H9 (cell line): ENCODE measurements at regions not wholly inside any gene's neighbourhood (a gene's known extent, or its start where the extent isn't known, plus 50 kb on each side); places are given as distances from the start of the nearest gene placed in this dataset.

ENCODE experiments used
- DNase-seq: peaks from one replicate; pipeline ENCODE4 v3.0.0-alpha.2; 2017
- H2AFZ ChIP-seq: one replicate; pipeline ENCODE4 v1.6.1; 2013; ENCODE audit warnings: mild to moderate bottlenecking, low read length, control low read depth, moderate library complexity
- H2AK5ac ChIP-seq: 2 replicates; pipeline ENCODE4 v1.6.1; 2013; ENCODE audit warnings: low read length, control low read depth, mixed read lengths; ENCODE audit not compliant: insufficient read length
- H2BK120ac ChIP-seq: one replicate; pipeline ENCODE4 v1.6.1; 2013; ENCODE audit warnings: low read depth, mild to moderate bottlenecking, low read length, control low read depth, inconsistent platforms; ENCODE audit not compliant: poor library complexity, severe bottlenecking
- H2BK12ac ChIP-seq: 2 replicates; pipeline ENCODE4 v1.6.1; 2013; ENCODE audit warnings: low read length, control low read depth, mixed read lengths, low read depth; ENCODE audit not compliant: insufficient read length
- H2BK15ac ChIP-seq: 2 replicates; pipeline ENCODE4 v1.6.1; 2013; ENCODE audit warnings: low read depth, low read length, control low read depth
- H2BK20ac ChIP-seq: one replicate; pipeline ENCODE4 v1.6.1; 2013; ENCODE audit warnings: low read depth, mild to moderate bottlenecking, low read length, control low read depth, inconsistent platforms; ENCODE audit not compliant: poor library complexity, severe bottlenecking
- H2BK5ac ChIP-seq: 2 replicates; pipeline ENCODE4 v1.6.1; 2013; ENCODE audit warnings: low read length, control low read depth, mixed read lengths; ENCODE audit not compliant: insufficient read length
- H3K14ac ChIP-seq: 2 replicates; pipeline ENCODE4 v1.6.1; 2013; ENCODE audit warnings: low read length, control low read depth; ENCODE audit not compliant: insufficient read depth
- H3K18ac ChIP-seq: 2 replicates; pipeline ENCODE4 v1.6.1; 2013; ENCODE audit warnings: low read depth, mild to moderate bottlenecking, mixed read lengths, low read length, control low read depth; ENCODE audit not compliant: insufficient read length
- H3K23ac ChIP-seq: 2 replicates; pipeline ENCODE4 v1.6.1; 2013; ENCODE audit warnings: low read length, control low read depth, mixed read lengths, low read depth; ENCODE audit not compliant: insufficient read length
- H3K23me2 ChIP-seq: 2 replicates; pipeline ENCODE4 v1.6.1; 2013; ENCODE audit warnings: low read depth, mild to moderate bottlenecking, mixed read lengths, low read length, control low read depth; ENCODE audit not compliant: insufficient read length, poor library complexity, severe bottlenecking
- H3K27ac ChIP-seq: 2 replicates; pipeline ENCODE4 v1.5.1; 2013; ENCODE audit warnings: low read length, control low read depth, mixed read lengths, low read depth; ENCODE audit not compliant: insufficient read length
- H3K27me3 ChIP-seq: 2 replicates; pipeline ENCODE4 v1.6.1; 2013; ENCODE audit warnings: low read length, control low read depth, inconsistent platforms; ENCODE audit not compliant: insufficient read depth
- H3K4ac ChIP-seq: 2 replicates; pipeline ENCODE4 v1.6.1; 2013; ENCODE audit warnings: low read depth, mild to moderate bottlenecking, control low read depth, inconsistent platforms, low read length, moderate library complexity
- H3K4me1 ChIP-seq: 2 replicates; pipeline ENCODE4 v1.6.1; 2013; ENCODE audit warnings: low read length, control low read depth, inconsistent platforms; ENCODE audit not compliant: insufficient read depth
- H3K4me2 ChIP-seq: 2 replicates; pipeline ENCODE4 v1.6.1; 2013; ENCODE audit warnings: low read length, control low read depth, mixed read lengths; ENCODE audit not compliant: insufficient read length, insufficient read depth
- H3K56ac ChIP-seq: 2 replicates; pipeline ENCODE4 v1.6.1; 2013; ENCODE audit warnings: low read depth, mild to moderate bottlenecking, mixed read lengths, low read length, control low read depth; ENCODE audit not compliant: insufficient read length
- H3K79me1 ChIP-seq: 2 replicates; pipeline ENCODE4 v1.6.1; 2013; ENCODE audit warnings: low read depth, mild to moderate bottlenecking, moderate library complexity, low read length, control low read depth, inconsistent platforms; ENCODE audit not compliant: insufficient read depth, poor library complexity, severe bottlenecking
- H3K79me2 ChIP-seq: 2 replicates; pipeline ENCODE4 v1.6.1; 2013; ENCODE audit warnings: low read length, control low read depth, inconsistent platforms; ENCODE audit not compliant: insufficient read depth
- H3K9ac ChIP-seq: 2 replicates; pipeline ENCODE4 v1.6.1; 2013; ENCODE audit warnings: low read length, control low read depth, mixed read lengths; ENCODE audit not compliant: insufficient read length; ENCODE audit errors: extremely low read depth
- H3K9me3 ChIP-seq: one replicate; pipeline ENCODE4 v1.6.1; 2013; ENCODE audit warnings: low read depth, low read length, inconsistent platforms; ENCODE audit not compliant: control insufficient read depth
- H3T11ph ChIP-seq: one replicate; pipeline ENCODE4 v1.6.1; 2013; ENCODE audit warnings: mild to moderate bottlenecking, low read length, control low read depth, inconsistent platforms
- H4K20me1 ChIP-seq: one replicate; pipeline ENCODE4 v1.6.1; 2013; ENCODE audit not compliant: control insufficient read depth, insufficient read length, insufficient read depth
- H4K5ac ChIP-seq: 2 replicates; pipeline ENCODE4 v1.6.1; 2013; ENCODE audit warnings: low read depth, mild to moderate bottlenecking, mixed read lengths, low read length, control low read depth; ENCODE audit not compliant: insufficient read length
- H4K8ac ChIP-seq: replicated peaks from 2 replicates; pipeline ENCODE4 v1.6.1; 2013; ENCODE audit warnings: low read length, control low read depth, mixed read lengths, low read depth; ENCODE audit not compliant: insufficient read length
- H4K91ac ChIP-seq: 2 replicates; pipeline ENCODE4 v1.6.1; 2013; ENCODE audit warnings: low read depth, mild to moderate bottlenecking, moderate library complexity, mixed read lengths, low read length, control low read depth; ENCODE audit not compliant: insufficient read length
- H3K27ac Mint-ChIP-seq, 3 experiments: 2 replicates in 2 of 3; 3 replicates in 1 of 3; pipeline ENCODE4 v1.8.0; 2020 to 2021; ENCODE audit warnings: mixed read lengths in 3 of 3, mild to moderate bottlenecking in 1 of 3, moderate library complexity in 1 of 3
- H3K27me3 Mint-ChIP-seq: 2 replicates; pipeline ENCODE4 v1.8.0; 2021; ENCODE audit warnings: low read depth, mild to moderate bottlenecking, moderate library complexity, mixed read lengths
- H3K36me3 Mint-ChIP-seq, 3 experiments: 2 replicates in 2 of 3; 3 replicates in 1 of 3; pipeline ENCODE4 v1.8.0; 2020 to 2021; ENCODE audit warnings: low read depth in 3 of 3, mixed read lengths in 3 of 3; ENCODE audit not compliant: insufficient read depth in 1 of 3
- H3K4me1 Mint-ChIP-seq, 2 experiments: 2 replicates each; pipeline ENCODE4 v1.8.0; 2020; ENCODE audit warnings: mixed read lengths in 2 of 2
- H3K4me3 Mint-ChIP-seq, 2 experiments: 2 replicates in 1 of 2; 3 replicates in 1 of 2; pipeline ENCODE4 v1.8.0; 2020 to 2021; ENCODE audit warnings: mild to moderate bottlenecking in 2 of 2, mixed read lengths in 2 of 2, moderate library complexity in 1 of 2
- H3K9me3 Mint-ChIP-seq, 2 experiments: 2 replicates in 1 of 2; 3 replicates in 1 of 2; pipeline ENCODE4 v1.8.0; 2020; ENCODE audit warnings: mild to moderate bottlenecking in 2 of 2, mixed read lengths in 2 of 2, moderate library complexity in 1 of 2
- CTCF ChIP-seq: fragments of 200-600 bp; sonication (generic); conservative IDR thresholded peaks from 3 replicates; pipeline ENCODE4 v1.8.0; 2021; ENCODE audit warnings: antibody characterized with exemption, mild to moderate bottlenecking
- WGBS: extraction: QIAGEN DNeasy Blood & Tissue Kit; methylation state at CpG from one replicate; pipeline ENCODE4 v1.1.7; 2013; ENCODE audit warnings: missing lambda C conversion rate, low lambda C conversion rate, mixed read lengths; ENCODE audit not compliant: insufficient read length; ENCODE audit errors: extremely low coverage; 5-methylcytosine and 5-hydroxymethylcytosine counted together

- Histone ChIP-seq H3K56ac (no peak overlapping the region), H2BK20ac (no peak overlapping the region), H3K18ac (no peak overlapping the region), H3K23me2 (peaks cover 6% of the 10 kb centered on the region), H3K23ac (no peak overlapping the region), H3K4me1 (no peaks in the 10 kb centered on the region; the same call in 1 of the 2 replicates), H4K5ac (no peak overlapping the region), H2BK15ac (no peak overlapping the region), H3K9me3 (no peaks in the 10 kb centered on the region), H3K27me3 (no peaks in the 10 kb centered on the region), H3K4me2 (no peak overlapping the region), H3K79me1 (no peaks in the 10 kb centered on the region), H3K9ac (no peak overlapping the region), H3K14ac (no peak overlapping the region), H4K20me1 (no peaks in the 10 kb centered on the region), H4K91ac (no peak overlapping the region), H2BK12ac (no peak overlapping the region), H3T11ph (no peak overlapping the region), H2AK5ac (no peak overlapping the region), H2BK5ac (no peak overlapping the region), H2BK120ac (no peak overlapping the region), H3K4ac (no peak overlapping the region), H4K8ac (no peak overlapping the region), H2AFZ (no peak overlapping the region), H3K27ac (no peak overlapping the region), H3K79me2 (no peaks in the 10 kb centered on the region)
- H3K4me3 Mint-ChIP-seq, result no peak overlapping the region
- peaks cover 5 to 12% (median 9%) of the 10 kb centered on the region in 3 experiments; a peak in 6 of 7 replicates for H3K36me3 Mint-ChIP-seq
- no peak for TF ChIP-seq CTCF
- peaks cover 14% of the 10 kb centered on the region in 2 experiments for H3K4me1 Mint-ChIP-seq
- DNase-seq, result no peak
- peaks cover 72% of the 10 kb centered on the region for H3K27me3 Mint-ChIP-seq
- H3K9me3 Mint-ChIP-seq, result peaks cover 14 to 16% of the 10 kb centered on the region in 2 experiments
- no peak overlapping the region for H3K27ac Mint-ChIP-seq
- no CpG with 5 or more reads among the region's 2 CpGs for WGBS
These were observed 112.5 kb downstream of the ADRA2C start for GRCh38 chr4:3878678-3879077.
